H1 (cell line): ENCODE measurements at regions not wholly inside any gene's neighbourhood (a gene's known extent, or its start where the extent isn't known, plus 50 kb on each side); places are given as distances from the start of the nearest gene placed in this dataset.
"Not testable (repeated sequence)": the region's sequence is repeated elsewhere in the genome, so short reads cannot be mapped to it uniquely, and the experiment has no call there.

Source experiments
- CTCF ChIA-PET: fragments of 300-600 bp; sonication (Branson Sonifier 250); formaldehyde crosslinking; loops from one replicate; lab custom pipeline; 2021; ENCODE audit not compliant: partially characterized antibody; lab: Charles Lee
- POLR2A ChIA-PET: fragments of 300-600 bp; sonication (Branson Sonifier 250); formaldehyde crosslinking; loops from one replicate; lab custom pipeline; 2021; ENCODE audit warnings: inconsistent platforms; ENCODE audit not compliant: partially characterized antibody; lab: Charles Lee
- DNase-seq, 2 experiments: peaks; one replicate each; pipeline versions ENCODE4 v3.0.0 to v3.0.0-alpha.2; 2010 to 2022; ENCODE audit warnings: low spot score in 2 of 2, low read depth in 1 of 2, mixed read lengths in 1 of 2
- FAIRE-seq: peaks from 2 replicates; lab custom pipeline; 2011; peaks lifted over from hg19 to GRCh38; lab: Jason Lieb, UNC
- H2AFZ ChIP-seq: 2 replicates; pipeline ENCODE4 v1.8.1; 2012; ENCODE audit warnings: low read length, inconsistent platforms
- H2AK5ac ChIP-seq: 2 replicates; pipeline ENCODE4 v1.6.1; 2013; ENCODE audit warnings: low read depth, low read length
- H2BK120ac ChIP-seq: replicated peaks from 2 replicates; pipeline ENCODE3; 2013; ENCODE audit warnings: low read depth, low read length, inconsistent platforms
- H2BK12ac ChIP-seq: 2 replicates; pipeline ENCODE4 v1.6.1; 2013; ENCODE audit warnings: low read depth, low read length
- H2BK15ac ChIP-seq: 2 replicates; pipeline ENCODE4 v1.6.1; 2013; ENCODE audit warnings: low read length
- H2BK20ac ChIP-seq: 2 replicates; pipeline ENCODE4 v1.6.1; 2013; ENCODE audit warnings: low read length
- H2BK5ac ChIP-seq: 2 replicates; pipeline ENCODE4 v1.6.1; 2013; ENCODE audit warnings: low read depth, low read length
- H3K14ac ChIP-seq: 2 replicates; pipeline ENCODE4 v1.6.1; 2013; ENCODE audit warnings: inconsistent platforms; ENCODE audit not compliant: insufficient read length
- H3K18ac ChIP-seq: 2 replicates; pipeline ENCODE4 v1.6.1; 2013; ENCODE audit warnings: low read length; ENCODE audit errors: extremely low read depth
- H3K23ac ChIP-seq: 2 replicates; pipeline ENCODE4 v1.6.1; 2013; ENCODE audit warnings: inconsistent platforms; ENCODE audit not compliant: insufficient read length
- H3K23me2 ChIP-seq: 2 replicates; pipeline ENCODE4 v1.6.1; 2013; ENCODE audit warnings: low read depth, low read length
- H3K27ac ChIP-seq: 2 replicates; pipeline ENCODE4 v1.6.1; 2011; ENCODE audit warnings: low read depth, low read length, inconsistent platforms
- H3K27me3 ChIP-seq, 4 experiments: replicated peaks in 1 of 4; 1 replicate in 1 of 4; 2 replicates in 3 of 4; pipeline versions ENCODE4 v1.6.1 to v1.8.1; 2011 to 2013; ENCODE audit warnings: low read length in 3 of 4, mild to moderate bottlenecking in 3 of 4, inconsistent platforms in 2 of 4, mixed read lengths in 2 of 4, moderate library complexity in 1 of 4; ENCODE audit not compliant: control insufficient read depth in 3 of 4, insufficient read depth in 3 of 4; ENCODE audit errors: extremely low read depth in 1 of 4
- H3K36me3 ChIP-seq, 4 experiments: 2 replicates each; pipeline versions ENCODE4 v1.6.1 to v1.8.1; 2011 to 2013; ENCODE audit warnings: mild to moderate bottlenecking in 4 of 4, low read length in 3 of 4, moderate library complexity in 2 of 4, control low read depth in 1 of 4, inconsistent platforms in 1 of 4; ENCODE audit not compliant: insufficient read depth in 4 of 4, control insufficient read depth in 2 of 4
- H3K4ac ChIP-seq: replicated peaks from 2 replicates; pipeline ENCODE3; 2013; ENCODE audit warnings: low read length, low read depth, mixed read lengths, inconsistent platforms; ENCODE audit not compliant: insufficient read length
- H3K4me1 ChIP-seq, 4 experiments: replicated peaks in 1 of 4; 1 replicate in 1 of 4; 2 replicates in 3 of 4; pipeline versions ENCODE4 v1.6.1 to v1.8.1; 2011 to 2013; ENCODE audit warnings: low read length in 3 of 4, inconsistent platforms in 2 of 4, mixed read lengths in 1 of 4; ENCODE audit not compliant: insufficient read depth in 4 of 4, control insufficient read depth in 3 of 4
- H3K4me2 ChIP-seq, 2 experiments: 2 replicates each; pipeline versions ENCODE4 v1.6.1 to v1.8.1; 2011 to 2013; ENCODE audit warnings: low read depth in 2 of 2, low read length in 2 of 2, control low read depth in 1 of 2, inconsistent platforms in 1 of 2, mild to moderate bottlenecking in 1 of 2; ENCODE audit not compliant: insufficient read depth in 1 of 2
- H3K4me3 ChIP-seq, 4 experiments: fragments of 200-600, 300-600 bp in 1 of 4; sonication (generic), shearing (Covaris generic), sonication (Bioruptor Twin) in 1 of 4; 2 replicates each; pipeline versions ENCODE4 v1.5.1 to v1.8.1; 2011 to 2016; ENCODE audit warnings: low read length in 4 of 4, low read depth in 3 of 4, control low read depth in 2 of 4, inconsistent platforms in 2 of 4, mild to moderate bottlenecking in 2 of 4, mixed read lengths in 1 of 4, moderate library complexity in 1 of 4; ENCODE audit not compliant: insufficient read depth in 2 of 4; ENCODE audit errors: extremely low read depth in 1 of 4
- H3K56ac ChIP-seq: replicated peaks from 2 replicates; pipeline ENCODE3; 2013; ENCODE audit warnings: low read depth, mild to moderate bottlenecking, mixed read lengths, low read length, inconsistent platforms; ENCODE audit not compliant: insufficient read length
- H3K79me1 ChIP-seq: 2 replicates; pipeline ENCODE4 v1.6.1; 2013; ENCODE audit warnings: low read depth, low read length, control low read depth
- H3K79me2 ChIP-seq, 2 experiments: 2 replicates each; pipeline versions ENCODE4 v1.6.1 to v1.8.1; 2012 to 2013; ENCODE audit warnings: low read length in 2 of 2, mild to moderate bottlenecking in 2 of 2, inconsistent platforms in 1 of 2; ENCODE audit not compliant: insufficient read depth in 2 of 2, control insufficient read depth in 1 of 2
- H3K9ac ChIP-seq, 4 experiments: replicated peaks in 1 of 4; 1 replicate in 1 of 4; 2 replicates in 3 of 4; pipeline versions ENCODE4 v1.6.1 to v1.8.1; 2011 to 2013; ENCODE audit warnings: low read depth in 3 of 4, low read length in 3 of 4, control low read depth in 2 of 4, mild to moderate bottlenecking in 2 of 4, moderate library complexity in 2 of 4, inconsistent platforms in 1 of 4; ENCODE audit errors: extremely low read depth in 1 of 4
- H3K9me3 ChIP-seq, 2 experiments: 2 replicates each; pipeline versions ENCODE4 v1.6.1 to v1.8.1; 2012 to 2013; ENCODE audit warnings: mild to moderate bottlenecking in 2 of 2, moderate library complexity in 2 of 2, control low read depth in 1 of 2, inconsistent platforms in 1 of 2, low read depth in 1 of 2, low read length in 1 of 2, mixed read lengths in 1 of 2; ENCODE audit not compliant: insufficient read depth in 2 of 2
- H4K20me1 ChIP-seq, 2 experiments: replicated peaks in 1 of 2; 2 replicates each; pipeline versions ENCODE3 to v1.8.1; 2011 to 2013; ENCODE audit warnings: inconsistent platforms in 2 of 2, low read length in 2 of 2, mild to moderate bottlenecking in 1 of 2; ENCODE audit not compliant: insufficient read depth in 2 of 2, control insufficient read depth in 1 of 2
- H4K5ac ChIP-seq: 2 replicates; pipeline ENCODE4 v1.6.1; 2013; ENCODE audit warnings: low read length, low read depth, mixed read lengths, inconsistent platforms; ENCODE audit not compliant: insufficient read length
- H4K8ac ChIP-seq: 2 replicates; pipeline ENCODE4 v1.8.0; 2013; ENCODE audit warnings: mild to moderate bottlenecking, moderate library complexity, low read length, inconsistent platforms; ENCODE audit not compliant: insufficient read depth; ENCODE audit errors: extremely low read depth
- H4K91ac ChIP-seq: replicated peaks from 2 replicates; pipeline ENCODE3; 2013; ENCODE audit warnings: low read length, mixed read lengths, inconsistent platforms; ENCODE audit not compliant: insufficient read length
- WGBS, 2 experiments: shearing (Covaris generic) in 1 of 2; methylation state at CpG; one replicate each; pipeline versions ENCODE4 v1.1.6 to v1.1.7; 2013 to 2015; ENCODE audit warnings: low lambda C conversion rate in 2 of 2, mixed read lengths in 2 of 2, inconsistent platforms in 1 of 2, low coverage in 1 of 2, missing lambda C conversion rate in 1 of 2; ENCODE audit not compliant: insufficient replicate concordance in 2 of 2, insufficient coverage in 1 of 2, insufficient read length in 1 of 2; ENCODE audit errors: extremely low coverage in 1 of 2, missing lambda C conversion rate in 1 of 2; 5-methylcytosine and 5-hydroxymethylcytosine counted together

- H2BK12ac ChIP-seq, H2AK5ac ChIP-seq, H3K36me3 ChIP-seq, H3K23me2 ChIP-seq, H3K56ac ChIP-seq, H3K27ac ChIP-seq, H3K79me2 ChIP-seq, H4K91ac ChIP-seq, H2AFZ ChIP-seq, H3K4ac ChIP-seq, POLR2A ChIA-PET, H4K8ac ChIP-seq, H2BK5ac ChIP-seq, H2BK15ac ChIP-seq, H3K79me1 ChIP-seq, H3K23ac ChIP-seq, H3K4me3 ChIP-seq, FAIRE-seq, H2BK20ac ChIP-seq, H3K14ac ChIP-seq, H3K9ac ChIP-seq, CTCF ChIA-PET, H2BK120ac ChIP-seq, H3K18ac ChIP-seq, H3K4me2 ChIP-seq, H3K4me1 ChIP-seq, H3K27me3 ChIP-seq, H4K20me1 ChIP-seq, DNase-seq, H4K5ac ChIP-seq: not testable (repeated sequence)
- 92% methylated on average over 12 of the region's 12 CpGs; no CpG with 5 or more reads in 1 of the 2 experiments for WGBS, 2 experiments
- peaks cover 21 to 55% of the 10 kb centered on the region in 2 experiments for H3K9me3 ChIP-seq
Observed at GRCh38 chr21:13000390-13000789, 609.2 kb upstream of the POTED start.

DNA sequence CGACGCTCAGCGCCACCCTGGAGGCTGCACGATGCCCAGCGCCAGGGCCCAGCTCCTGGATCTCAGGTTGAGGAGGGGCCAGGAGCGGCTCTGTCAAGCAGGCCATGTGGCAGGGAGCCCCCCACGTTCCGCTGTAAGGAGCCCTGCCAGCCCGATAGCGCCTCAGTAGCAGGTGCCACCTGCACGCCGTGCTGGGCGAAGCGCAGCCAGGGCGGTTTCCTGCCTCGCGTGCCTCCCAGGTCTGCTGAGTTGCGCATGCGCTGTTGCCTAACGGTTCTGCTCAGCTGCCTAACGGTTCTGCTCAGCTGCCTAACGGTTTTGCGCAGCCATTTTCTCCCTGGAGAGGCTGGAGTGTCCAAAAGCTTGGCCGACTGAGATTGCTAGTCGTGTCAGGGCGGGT lies 571.9 kb upstream of the POTED start:
- H4K8ac ChIP-seq, H3K4me2 ChIP-seq, H3K14ac ChIP-seq, H2AFZ ChIP-seq, H2BK12ac ChIP-seq, H3K36me3 ChIP-seq, H3K9ac ChIP-seq, H2BK120ac ChIP-seq, H4K5ac ChIP-seq, H3K18ac ChIP-seq, H3K56ac ChIP-seq, H2AK5ac ChIP-seq, H3K4ac ChIP-seq, H4K20me1 ChIP-seq, H3K27me3 ChIP-seq, H3K27ac ChIP-seq, H2BK20ac ChIP-seq, POLR2A ChIA-PET, H3K4me3 ChIP-seq, H3K79me2 ChIP-seq, H2BK15ac ChIP-seq, CTCF ChIA-PET, H2BK5ac ChIP-seq, H3K4me1 ChIP-seq, H3K23ac ChIP-seq, H4K91ac ChIP-seq, H3K79me1 ChIP-seq, FAIRE-seq, H3K23me2 ChIP-seq, DNase-seq: not testable (repeated sequence)
- peaks cover 5 to 30% of the 10 kb centered on the region in 2 experiments; a peak in 3 of 4 replicates for H3K9me3 ChIP-seq
- 94% methylated on average over 17 of the region's 26 CpGs; no CpG with 5 or more reads in 1 of the 2 experiments for WGBS, 2 experiments
